ENCODE measurements at regions not wholly inside any gene's neighbourhood (a gene's known extent, or its start where the extent isn't known, plus 50 kb on each side); places are given as distances from the start of the nearest gene placed in this dataset.

- TF ChIP-seq CTCF (IDR thresholded peaks at IDR 0.05) (no peak), POLR2A (IDR thresholded peaks at IDR 0.05) (no peak)
Observed at GRCh38 chr1:168958562-168959289, 147.8 kb upstream of the ATP1B1 start.

Data from right lobe of liver (tissue), 4 donors.